ENCODE measurements at regions not wholly inside any gene's neighbourhood (a gene's known extent, or its start where the extent isn't known, plus 50 kb on each side); places are given as distances from the start of the nearest gene placed in this dataset.

GRCh38 chr6:65935412-65935811 lies 228.4 kb upstream of the EYS start:
- TF ChIP-seq ZFX (IDR thresholded peaks at IDR 0.05; ENCODE audit: borderline replicate concordance) (no peak), CTCF (IDR thresholded peaks at IDR 0.05) (no peak)
- no peak overlapping the region for H3K27ac ChIP-seq

GRCh38 chr6:65933390-65933789 lies 226.4 kb upstream of the EYS start:
- H3K27ac ChIP-seq, result no peak overlapping the region
- TF ChIP-seq CTCF (IDR thresholded peaks at IDR 0.05) (no peak), ZFX (IDR thresholded peaks at IDR 0.05; ENCODE audit: borderline replicate concordance) (no peak)

GRCh38 chr6:65927141-65927540 lies 220.1 kb upstream of the EYS start:
- no peak for TF ChIP-seq ZFX (IDR thresholded peaks at IDR 0.05; ENCODE audit: borderline replicate concordance)
- no peak for TF ChIP-seq CTCF (IDR thresholded peaks at IDR 0.05)
- no peak overlapping the region for H3K27ac ChIP-seq

- no peak for TF ChIP-seq CTCF (IDR thresholded peaks at IDR 0.05)
- TF ChIP-seq ZFX (IDR thresholded peaks at IDR 0.05; ENCODE audit: borderline replicate concordance), result no peak
- no peak overlapping the region for H3K27ac ChIP-seq
These were observed 217.4 kb upstream of the EYS start for GRCh38 chr6:65924411-65924810.

- no peak overlapping the region for H3K27ac ChIP-seq
- TF ChIP-seq CTCF (IDR thresholded peaks at IDR 0.05) (no peak), ZFX (IDR thresholded peaks at IDR 0.05; ENCODE audit: borderline replicate concordance) (no peak)
These were observed 215.0 kb upstream of the EYS start for GRCh38 chr6:65922049-65922448.

GRCh38 chr6:65908065-65908464 lies 201.0 kb upstream of the EYS start:
- no peak overlapping the region for H3K27ac ChIP-seq
- no peak for TF ChIP-seq ZFX (IDR thresholded peaks at IDR 0.05; ENCODE audit: borderline replicate concordance)

GRCh38 chr6:65903992-65904391 lies 197.0 kb upstream of the EYS start:
- no peak overlapping the region for H3K27ac ChIP-seq
- TF ChIP-seq CTCF (IDR thresholded peaks at IDR 0.05) (no peak), ZFX (IDR thresholded peaks at IDR 0.05; ENCODE audit: borderline replicate concordance) (no peak)

- no peak overlapping the region for H3K27ac ChIP-seq
- TF ChIP-seq ZFX (IDR thresholded peaks at IDR 0.05; ENCODE audit: borderline replicate concordance) (no peak), CTCF (IDR thresholded peaks at IDR 0.05) (no peak)
These were observed 193.9 kb upstream of the EYS start for GRCh38 chr6:65900928-65901327.
